Lower lobe of right lung (tissue), 2 donors: ENCODE measurements at regions not wholly inside any gene's neighbourhood (a gene's known extent, or its start where the extent isn't known, plus 50 kb on each side); places are given as distances from the start of the nearest gene placed in this dataset.

Experiments used
- ATAC-seq, 2 donors: fragments of 200-7000 bp; cut with Tn5 transposase; one replicate each; pipeline ENCODE4 v1.9.1; 2020 to 2022; ENCODE audit warnings: mild to moderate bottlenecking in 2 of 2, moderate library complexity in 2 of 2
- DNase-seq: peaks from one replicate; pipeline ENCODE4 v3.0.0-alpha.2; 2020
- H3K27ac ChIP-seq: fragments of 200-600 bp; one replicate; pipeline ENCODE4 v1.8.0; 2022
- H3K27me3 ChIP-seq: fragments of 200-600 bp; one replicate; pipeline ENCODE4 v1.8.0; 2022; ENCODE audit warnings: low read depth
- H3K36me3 ChIP-seq: fragments of 200-600 bp; one replicate; pipeline ENCODE4 v1.8.0; 2022; ENCODE audit warnings: mild to moderate bottlenecking
- H3K4me1 ChIP-seq: fragments of 200-600 bp; one replicate; pipeline ENCODE4 v1.8.0; 2022
- H3K4me3 ChIP-seq: fragments of 200-600 bp; one replicate; pipeline ENCODE4 v1.8.0; 2022; ENCODE audit warnings: mild to moderate bottlenecking
- H3K9me3 ChIP-seq: fragments of 200-600 bp; one replicate; pipeline ENCODE4 v1.8.0; 2022
- intact Hi-C: fragments of 100-400 bp; cut with DNase I; formaldehyde crosslinking; loops from one replicate; pipeline ENCODE4 v1.11.0; 2022
- TF ChIP-seq, protein P1 (sequence below): fragments of 200-600 bp; IDR thresholded peaks from one replicate; pipeline ENCODE4 v1.8.0; 2022; ENCODE audit warnings: antibody characterized with exemption, mild to moderate bottlenecking
- donor health status: DM: no; HTN: yes; CAD: no; lungs with severe emphysema.

DNA sequence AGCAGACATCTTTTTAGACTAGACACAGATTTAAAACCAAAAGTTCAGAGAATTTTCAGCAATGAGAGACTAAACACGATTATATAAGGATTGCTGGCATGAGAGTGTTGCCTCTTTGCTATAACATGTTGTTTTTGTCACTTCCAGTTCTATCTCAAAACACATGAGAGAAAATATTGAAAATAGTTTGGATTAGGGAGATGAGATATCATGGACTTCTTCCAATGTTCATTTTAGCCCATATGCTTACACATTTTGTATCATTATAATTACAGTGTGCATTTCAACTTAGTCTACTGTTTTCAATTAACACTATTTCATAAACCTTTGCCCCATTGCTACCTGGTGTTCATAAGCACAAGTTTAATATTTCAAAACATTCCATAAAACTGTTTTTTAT is 175.9 kb upstream of the PGR start:
- Histone ChIP-seq H3K36me3 (no peaks in the 10 kb centered on the region), H3K4me3 (no peak overlapping the region), H3K27ac (no peak overlapping the region), H3K27me3 (no peaks in the 10 kb centered on the region), H3K4me1 (no peaks in the 10 kb centered on the region), H3K9me3 (no peaks in the 10 kb centered on the region)
- DNase-seq (no peak), ATAC-seq (no peak)
- TF ChIP-seq, protein P1, sequence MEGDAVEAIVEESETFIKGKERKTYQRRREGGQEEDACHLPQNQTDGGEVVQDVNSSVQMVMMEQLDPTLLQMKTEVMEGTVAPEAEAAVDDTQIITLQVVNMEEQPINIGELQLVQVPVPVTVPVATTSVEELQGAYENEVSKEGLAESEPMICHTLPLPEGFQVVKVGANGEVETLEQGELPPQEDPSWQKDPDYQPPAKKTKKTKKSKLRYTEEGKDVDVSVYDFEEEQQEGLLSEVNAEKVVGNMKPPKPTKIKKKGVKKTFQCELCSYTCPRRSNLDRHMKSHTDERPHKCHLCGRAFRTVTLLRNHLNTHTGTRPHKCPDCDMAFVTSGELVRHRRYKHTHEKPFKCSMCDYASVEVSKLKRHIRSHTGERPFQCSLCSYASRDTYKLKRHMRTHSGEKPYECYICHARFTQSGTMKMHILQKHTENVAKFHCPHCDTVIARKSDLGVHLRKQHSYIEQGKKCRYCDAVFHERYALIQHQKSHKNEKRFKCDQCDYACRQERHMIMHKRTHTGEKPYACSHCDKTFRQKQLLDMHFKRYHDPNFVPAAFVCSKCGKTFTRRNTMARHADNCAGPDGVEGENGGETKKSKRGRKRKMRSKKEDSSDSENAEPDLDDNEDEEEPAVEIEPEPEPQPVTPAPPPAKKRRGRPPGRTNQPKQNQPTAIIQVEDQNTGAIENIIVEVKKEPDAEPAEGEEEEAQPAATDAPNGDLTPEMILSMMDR, result no peak
- intact Hi-C loops, result no loop called here

DNA sequence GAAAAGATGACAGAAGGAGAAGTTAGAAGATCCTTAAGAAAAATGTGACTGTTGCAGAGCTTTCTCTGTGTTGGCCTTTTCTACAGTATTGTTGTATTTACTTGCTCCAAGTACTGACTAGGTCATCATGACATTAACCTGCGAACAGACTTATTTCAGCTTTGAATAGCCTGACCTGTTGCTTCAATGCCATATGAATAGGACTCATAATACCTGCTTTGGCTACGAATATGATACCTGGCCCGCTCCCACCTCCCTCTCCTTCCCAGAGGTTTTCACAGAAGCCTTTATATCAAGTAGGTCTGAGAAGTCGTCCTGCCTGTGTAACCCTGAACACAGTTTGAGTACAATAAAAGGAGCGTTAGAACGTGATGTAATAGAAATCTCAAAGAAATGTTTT is 169.6 kb upstream of the PGR start:
- H3K4me1 ChIP-seq, result no peaks in the 10 kb centered on the region
- H3K27ac ChIP-seq, result no peak overlapping the region
- TF ChIP-seq, protein P1, result no peak
- no peaks in the 10 kb centered on the region for H3K27me3 ChIP-seq
- H3K4me3 ChIP-seq, result no peak overlapping the region
- H3K9me3 ChIP-seq, result no peaks in the 10 kb centered on the region
- ATAC-seq (no peak), DNase-seq (no peak)
- no peaks in the 10 kb centered on the region for H3K36me3 ChIP-seq
- intact Hi-C loops, result no loop called here

DNA sequence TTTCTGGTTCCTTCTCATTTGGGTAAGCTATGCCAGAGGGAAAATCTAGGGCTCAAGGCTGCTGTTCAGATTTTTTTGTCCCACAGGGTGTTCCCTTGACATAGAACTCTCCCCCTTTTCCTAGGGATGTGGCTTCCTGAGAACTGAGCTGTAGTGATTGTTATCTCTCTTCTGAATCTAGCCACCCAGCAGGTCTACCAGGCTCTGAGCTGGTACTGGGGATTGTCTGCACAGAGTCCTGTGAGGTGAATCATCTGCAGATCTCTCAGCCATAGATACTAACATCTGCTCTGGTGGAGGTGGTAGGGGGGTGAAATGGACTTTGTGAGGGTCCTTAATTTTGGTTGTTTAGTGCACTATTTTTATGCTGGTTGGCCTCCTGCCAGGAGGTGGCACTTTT is 167.3 kb upstream of the PGR start:
- Histone ChIP-seq H3K4me1 (no peaks in the 10 kb centered on the region), H3K27ac (no peak overlapping the region), H3K36me3 (no peaks in the 10 kb centered on the region), H3K9me3 (no peaks in the 10 kb centered on the region), H3K4me3 (no peak overlapping the region), H3K27me3 (no peaks in the 10 kb centered on the region)
- DNase-seq (no peak), ATAC-seq (no peak)
- TF ChIP-seq, protein P1, result no peak
- intact Hi-C loops, result no loop called here

DNA sequence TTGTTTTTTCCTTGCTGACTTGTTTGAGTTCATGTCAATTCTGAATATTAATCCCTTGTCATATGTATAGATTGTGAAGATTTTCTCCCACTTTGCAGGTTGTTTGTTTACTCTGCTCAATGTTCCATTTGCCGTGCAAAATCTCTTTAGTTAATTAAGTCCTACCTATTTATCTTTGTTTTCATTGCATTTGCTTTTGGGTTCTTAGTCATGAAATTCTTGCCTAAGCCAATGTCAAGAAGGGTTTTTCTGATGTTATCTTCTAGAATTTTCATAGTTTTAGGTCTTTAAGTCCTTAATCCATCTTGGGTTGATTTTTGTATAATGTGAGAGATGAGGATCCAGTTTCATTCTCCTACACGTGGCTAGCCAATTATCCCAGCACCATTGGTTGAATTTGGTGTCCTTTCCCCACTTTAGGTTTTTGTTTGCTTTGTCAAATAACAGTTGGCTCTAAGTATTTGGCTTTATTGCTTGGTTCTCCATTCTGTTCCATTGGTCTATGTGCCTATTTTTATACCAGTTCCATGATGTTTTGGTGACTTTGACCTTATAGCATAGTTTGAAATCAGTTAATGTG is 163.1 kb upstream of the PGR start:
- no peak for DNase-seq
- peaks cover 15% of the 10 kb centered on the region for H3K9me3 ChIP-seq
- intact Hi-C loops, result no loop called here
- H3K36me3 ChIP-seq, result no peaks in the 10 kb centered on the region
- no peaks in the 10 kb centered on the region for H3K27me3 ChIP-seq
- H3K4me1 ChIP-seq, result no peaks in the 10 kb centered on the region
- ATAC-seq, result no peak
- TF ChIP-seq, protein P1, result no peak
- no peak overlapping the region for H3K27ac ChIP-seq
- no peak overlapping the region for H3K4me3 ChIP-seq

DNA sequence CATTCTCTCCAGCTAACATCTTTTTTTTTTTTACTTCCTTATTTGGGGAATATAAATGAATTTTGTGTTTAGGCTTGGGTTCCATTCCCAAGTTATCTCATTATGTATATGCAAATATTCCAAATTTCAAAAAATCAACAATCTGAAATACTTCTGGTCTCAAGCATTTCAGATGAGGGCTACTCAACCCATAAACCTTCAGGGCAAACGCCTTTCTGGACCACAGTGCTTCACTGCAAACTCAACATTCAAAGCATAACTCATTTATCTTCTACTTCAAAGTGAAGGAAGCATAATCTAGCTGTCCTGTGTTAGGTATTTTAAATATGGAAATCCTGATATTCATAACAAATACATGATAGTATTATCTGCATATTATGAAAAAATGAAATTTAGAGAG is 161.7 kb upstream of the PGR start:
- TF ChIP-seq, protein P1, result no peak
- H3K4me3 ChIP-seq, result no peak overlapping the region

DNA sequence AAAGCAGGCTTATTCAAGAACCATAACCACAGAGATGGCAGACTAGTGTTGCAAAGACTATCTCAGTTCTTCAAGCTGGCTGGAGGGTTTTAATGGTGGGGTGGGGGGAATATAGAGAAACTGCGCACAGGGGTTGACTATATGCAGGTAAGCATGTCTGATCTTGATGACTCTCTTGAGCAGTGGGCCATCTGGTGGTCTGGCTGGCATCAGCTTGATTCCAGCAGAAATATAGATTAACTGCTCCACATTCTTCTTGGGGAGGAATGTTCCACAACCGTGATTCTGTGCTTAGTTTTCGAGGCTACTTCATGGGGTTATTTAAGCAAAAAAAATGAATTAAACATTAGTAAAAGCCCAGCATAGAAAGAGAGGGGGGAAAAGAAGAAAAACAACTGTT is 158.8 kb upstream of the PGR start:
- Histone ChIP-seq H3K4me1 (no peaks in the 10 kb centered on the region), H3K9me3 (peaks cover 16% of the 10 kb centered on the region), H3K27me3 (no peaks in the 10 kb centered on the region), H3K36me3 (no peaks in the 10 kb centered on the region), H3K4me3 (no peak overlapping the region), H3K27ac (no peak overlapping the region)
- TF ChIP-seq, protein P1, result no peak
- intact Hi-C loops, result no loop called here
- ATAC-seq (no peak), DNase-seq (no peak)

More for the DNA sequence above, 161.7 kb upstream of the PGR start:
- Histone ChIP-seq H3K27ac (no peak overlapping the region), H3K36me3 (no peaks in the 10 kb centered on the region), H3K9me3 (peaks cover 16% of the 10 kb centered on the region), H3K4me1 (no peaks in the 10 kb centered on the region), H3K27me3 (no peaks in the 10 kb centered on the region)
- no peak for ATAC-seq
- intact Hi-C loops, result no loop called here
- DNase-seq, result no peak
